ENCODE measurements at regions not wholly inside any gene's neighbourhood (a gene's known extent, or its start where the extent isn't known, plus 50 kb on each side); places are given as distances from the start of the nearest gene placed in this dataset.
A peak's percentile ranks its signal among the peaks of the same experiment; 100 is the strongest.

GRCh38 chr12:43107026-43107775, 444.8 kb downstream of the ADAMTS20 start:
- H3K27me3 Mint-ChIP-seq (ENCODE audit: insufficient read depth, unreplicated experiment), result no peaks in the 10 kb centered on the region
- no peak for DNase-seq (ENCODE audit: unreplicated experiment)
- H3K36me3 Mint-ChIP-seq (ENCODE audit: insufficient read depth, unreplicated experiment), result no peaks in the 10 kb centered on the region
- POLR2A ChIA-PET, result interaction anchor here (0.8 kb wide), 1 partner anchor 42 kb away, joined by 3 read pairs; no protein-coding TSS in a partner anchor
- H3K4me3 Mint-ChIP-seq (ENCODE audit: unreplicated experiment), result no peak overlapping the region
- no peak overlapping the region for H3K27ac Mint-ChIP-seq (ENCODE audit: low read depth, unreplicated experiment)
- H3K4me1 Mint-ChIP-seq (ENCODE audit: insufficient read depth, unreplicated experiment), result no peaks in the 10 kb centered on the region
- CTCF ChIA-PET, result no interaction called here
- peaks cover 8% of the 10 kb centered on the region for H3K9me3 Mint-ChIP-seq (ENCODE audit: unreplicated experiment)
- TF ChIP-seq, protein P1, sequence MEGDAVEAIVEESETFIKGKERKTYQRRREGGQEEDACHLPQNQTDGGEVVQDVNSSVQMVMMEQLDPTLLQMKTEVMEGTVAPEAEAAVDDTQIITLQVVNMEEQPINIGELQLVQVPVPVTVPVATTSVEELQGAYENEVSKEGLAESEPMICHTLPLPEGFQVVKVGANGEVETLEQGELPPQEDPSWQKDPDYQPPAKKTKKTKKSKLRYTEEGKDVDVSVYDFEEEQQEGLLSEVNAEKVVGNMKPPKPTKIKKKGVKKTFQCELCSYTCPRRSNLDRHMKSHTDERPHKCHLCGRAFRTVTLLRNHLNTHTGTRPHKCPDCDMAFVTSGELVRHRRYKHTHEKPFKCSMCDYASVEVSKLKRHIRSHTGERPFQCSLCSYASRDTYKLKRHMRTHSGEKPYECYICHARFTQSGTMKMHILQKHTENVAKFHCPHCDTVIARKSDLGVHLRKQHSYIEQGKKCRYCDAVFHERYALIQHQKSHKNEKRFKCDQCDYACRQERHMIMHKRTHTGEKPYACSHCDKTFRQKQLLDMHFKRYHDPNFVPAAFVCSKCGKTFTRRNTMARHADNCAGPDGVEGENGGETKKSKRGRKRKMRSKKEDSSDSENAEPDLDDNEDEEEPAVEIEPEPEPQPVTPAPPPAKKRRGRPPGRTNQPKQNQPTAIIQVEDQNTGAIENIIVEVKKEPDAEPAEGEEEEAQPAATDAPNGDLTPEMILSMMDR (IDR thresholded peaks at IDR 0.05; ENCODE audit: unreplicated experiment), result no peak
- intact Hi-C loops (cut with micrococcal nuclease), result no loop called here
- BruUV-seq (replicated peaks), result no TSS peak

- H3K4me3 Mint-ChIP-seq (ENCODE audit: unreplicated experiment), result no peak overlapping the region
- intact Hi-C loops (cut with micrococcal nuclease), result no loop called here
- CTCF ChIA-PET, result no interaction called here
- H3K27me3 Mint-ChIP-seq (ENCODE audit: insufficient read depth, unreplicated experiment), result no peaks in the 10 kb centered on the region
- H3K36me3 Mint-ChIP-seq (ENCODE audit: insufficient read depth, unreplicated experiment), result no peaks in the 10 kb centered on the region
- H3K9me3 Mint-ChIP-seq (ENCODE audit: unreplicated experiment), result peaks cover 8% of the 10 kb centered on the region
- no peaks in the 10 kb centered on the region for H3K4me1 Mint-ChIP-seq (ENCODE audit: insufficient read depth, unreplicated experiment)
- TF ChIP-seq, protein P1 (IDR thresholded peaks at IDR 0.05; ENCODE audit: unreplicated experiment), result no peak
- no peak overlapping the region for H3K27ac Mint-ChIP-seq (ENCODE audit: low read depth, unreplicated experiment)
- no peak for DNase-seq (ENCODE audit: unreplicated experiment)
- POLR2A ChIA-PET, result no interaction called here
- no TSS peak for BruUV-seq (replicated peaks)
Measured at GRCh38 chr12:43106355-43106754, 445.6 kb downstream of the ADAMTS20 start.

DNA sequence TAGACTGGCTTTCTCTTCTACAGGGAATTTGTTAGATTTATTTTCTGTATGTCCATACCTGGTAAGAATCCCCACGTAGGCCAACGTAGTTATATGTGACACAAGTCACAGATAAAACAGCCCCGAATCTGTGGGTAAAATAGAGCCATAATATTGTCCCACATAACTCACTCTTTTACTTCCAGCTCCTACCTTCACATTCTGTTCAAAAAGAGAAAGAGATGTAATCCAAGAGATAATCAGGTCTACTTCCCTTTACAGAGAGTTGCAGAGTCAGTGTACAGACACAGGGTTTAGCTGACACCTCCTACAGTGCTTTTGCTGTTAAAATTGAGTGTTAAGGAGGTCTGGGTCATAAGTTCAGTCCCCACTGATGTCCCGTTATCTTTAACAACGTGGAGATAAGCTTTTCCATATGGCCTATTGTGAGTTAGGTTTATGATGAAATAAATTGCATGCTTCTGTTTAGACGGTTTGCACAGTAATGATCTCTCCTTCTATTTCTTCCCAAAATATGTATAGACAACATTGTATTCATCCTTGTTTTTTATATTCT, 446.5 kb downstream of the ADAMTS20 start:
- no TSS peak for BruUV-seq (replicated peaks)
- Mint-ChIP-seq H3K9me3 (ENCODE audit: unreplicated experiment) (peaks cover 7% of the 10 kb centered on the region), H3K4me3 (ENCODE audit: unreplicated experiment) (no peak overlapping the region), H3K36me3 (ENCODE audit: insufficient read depth, unreplicated experiment) (no peaks in the 10 kb centered on the region), H3K27me3 (ENCODE audit: insufficient read depth, unreplicated experiment) (no peaks in the 10 kb centered on the region), H3K4me1 (ENCODE audit: insufficient read depth, unreplicated experiment) (no peaks in the 10 kb centered on the region), H3K27ac (ENCODE audit: low read depth, unreplicated experiment) (no peak overlapping the region)
- intact Hi-C loops (cut with micrococcal nuclease), result no loop called here
- CTCF ChIA-PET, result interaction anchor here (0.6 kb wide), 1 partner anchor 165 kb away, joined by 4 read pairs; no protein-coding TSS in a partner anchor
- POLR2A ChIA-PET, result no interaction called here
- TF ChIP-seq, protein P1 (IDR thresholded peaks at IDR 0.05; ENCODE audit: unreplicated experiment), result no peak
- DNase-seq (ENCODE audit: unreplicated experiment), result no peak

DNA sequence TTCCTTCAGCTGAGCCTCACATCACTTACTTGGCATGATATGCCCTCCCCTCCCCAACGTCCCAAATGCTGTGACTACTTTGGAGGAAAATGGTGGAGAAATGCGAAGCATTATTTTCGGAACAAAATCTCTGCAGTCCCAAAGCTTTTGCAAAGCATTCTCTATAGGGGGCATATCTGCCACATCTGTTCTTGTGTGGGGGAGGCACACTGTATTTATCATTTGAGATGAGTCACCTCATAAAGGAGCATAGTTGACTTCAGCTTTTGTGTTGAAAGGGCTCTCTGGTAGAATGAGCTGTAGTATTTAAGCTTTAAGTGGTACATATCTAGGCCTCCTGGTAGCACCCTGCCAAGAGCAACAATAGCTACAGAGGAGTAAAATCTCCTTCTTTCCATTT, 447.5 kb downstream of the ADAMTS20 start:
- H3K27ac Mint-ChIP-seq (ENCODE audit: low read depth, unreplicated experiment), result no peak overlapping the region
- no peaks in the 10 kb centered on the region for H3K27me3 Mint-ChIP-seq (ENCODE audit: insufficient read depth, unreplicated experiment)
- intact Hi-C loops (cut with micrococcal nuclease), result no loop called here
- TF ChIP-seq, protein P1 (IDR thresholded peaks at IDR 0.05; ENCODE audit: unreplicated experiment), result no peak
- H3K36me3 Mint-ChIP-seq (ENCODE audit: insufficient read depth, unreplicated experiment), result no peaks in the 10 kb centered on the region
- H3K4me3 Mint-ChIP-seq (ENCODE audit: unreplicated experiment), result no peak overlapping the region
- H3K4me1 Mint-ChIP-seq (ENCODE audit: insufficient read depth, unreplicated experiment), result no peaks in the 10 kb centered on the region
- DNase-seq (ENCODE audit: unreplicated experiment), result peak; percentile 13
- ChIA-PET POLR2A (no interaction called here), CTCF (interaction anchor here (0.7 kb wide), 1 partner anchor 9 kb away, joined by 4 read pairs; no protein-coding TSS in a partner anchor)
- H3K9me3 Mint-ChIP-seq (ENCODE audit: unreplicated experiment), result no peaks in the 10 kb centered on the region
- no TSS peak for BruUV-seq (replicated peaks)
